ENCODE measurements at regions not wholly inside any gene's neighbourhood (a gene's known extent, or its start where the extent isn't known, plus 50 kb on each side); places are given as distances from the start of the nearest gene placed in this dataset.

DNA sequence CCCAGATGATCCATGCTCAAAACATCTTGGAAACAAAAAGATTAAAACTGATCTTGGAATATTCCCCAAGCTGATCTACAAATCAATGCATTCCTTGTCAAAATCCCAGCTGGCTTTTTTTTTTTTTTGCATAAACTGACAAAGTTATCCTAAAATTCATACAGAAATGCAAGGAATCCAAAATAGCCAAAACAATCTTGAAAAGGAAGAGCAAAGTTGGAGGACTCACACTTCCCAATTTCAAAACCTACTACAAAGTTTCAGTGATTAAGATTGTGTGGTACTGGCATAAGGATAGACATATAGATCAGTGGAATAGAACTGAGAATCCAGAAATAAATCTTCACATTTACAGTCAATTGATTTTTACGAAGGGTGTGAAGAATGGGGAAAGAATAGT is 306.8 kb upstream of the MGAT5 start:
- no peak for DNase-seq (ENCODE audit: low spot score)

DNA sequence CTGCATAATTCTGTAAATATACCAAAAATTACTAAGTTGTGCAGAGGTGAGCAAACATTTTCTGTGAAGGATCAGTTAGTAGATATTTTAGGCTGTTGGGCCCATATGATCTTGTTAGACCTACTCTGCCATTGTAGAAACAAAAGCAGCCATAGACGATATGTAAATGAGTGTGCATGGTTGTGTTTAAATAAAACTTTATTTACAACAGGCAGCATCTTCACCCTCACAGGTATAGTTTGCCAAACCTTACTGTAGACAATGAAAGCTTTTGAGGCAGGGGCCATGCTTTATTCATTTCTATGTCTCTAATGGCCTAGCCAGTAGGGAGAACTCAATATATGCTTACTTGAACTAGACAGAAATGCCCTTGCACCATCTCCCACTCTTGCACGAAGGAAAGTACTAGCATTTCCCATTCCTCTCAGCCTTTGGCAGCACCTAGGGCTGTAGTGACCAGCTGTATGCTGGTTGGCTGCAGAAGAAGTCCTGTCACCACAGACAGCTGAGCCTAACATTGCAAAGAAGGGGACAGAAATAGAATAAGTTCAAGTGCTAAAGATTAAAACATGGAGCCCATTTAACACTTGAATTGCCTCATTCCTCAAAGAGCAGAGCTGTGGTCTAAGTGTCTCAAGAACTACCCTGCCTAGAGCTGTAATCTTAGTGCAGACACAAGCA is 305.1 kb upstream of the MGAT5 start:
- DNase-seq (ENCODE audit: low spot score) = no peak

DNA sequence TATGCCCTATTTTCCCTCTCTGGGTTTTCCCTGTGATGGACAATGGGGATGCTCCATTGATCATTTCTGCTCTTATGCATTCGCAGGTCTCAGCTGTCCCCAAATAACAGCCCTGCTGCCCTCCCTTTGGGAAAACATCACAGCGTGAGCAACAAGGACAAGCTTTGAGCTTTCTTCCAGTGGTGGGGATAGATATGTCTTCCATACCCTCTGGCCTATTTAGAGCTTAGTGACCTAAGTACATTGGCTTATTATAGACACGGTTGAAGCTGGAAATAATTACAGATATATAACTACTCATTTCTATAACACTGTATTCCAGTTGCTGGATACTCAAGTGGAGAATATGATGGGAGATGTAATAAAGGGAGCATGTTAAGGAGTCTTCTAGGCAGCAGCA is 304.3 kb upstream of the MGAT5 start:
- no peak for DNase-seq (ENCODE audit: low spot score)

DNA sequence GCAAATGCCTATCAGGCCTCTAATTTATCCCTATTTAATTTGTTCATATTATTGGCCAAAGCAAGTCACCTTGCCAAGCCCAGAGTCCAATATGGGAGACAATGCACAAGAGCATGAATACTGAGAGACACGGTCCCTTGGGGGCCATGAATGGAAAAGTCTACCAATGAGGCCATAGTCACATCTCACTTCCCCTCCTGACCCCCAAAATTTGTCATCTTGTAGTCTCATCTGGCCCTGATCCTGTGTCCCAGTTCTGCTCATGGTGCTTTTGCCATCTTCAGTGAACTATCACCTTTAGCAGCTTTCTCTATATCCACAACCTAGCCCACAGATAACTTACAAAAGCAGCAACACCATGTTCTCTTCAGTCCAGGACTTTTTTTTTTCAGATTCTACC is 302.7 kb upstream of the MGAT5 start:
- DNase-seq (ENCODE audit: low spot score) = no peak

DNA sequence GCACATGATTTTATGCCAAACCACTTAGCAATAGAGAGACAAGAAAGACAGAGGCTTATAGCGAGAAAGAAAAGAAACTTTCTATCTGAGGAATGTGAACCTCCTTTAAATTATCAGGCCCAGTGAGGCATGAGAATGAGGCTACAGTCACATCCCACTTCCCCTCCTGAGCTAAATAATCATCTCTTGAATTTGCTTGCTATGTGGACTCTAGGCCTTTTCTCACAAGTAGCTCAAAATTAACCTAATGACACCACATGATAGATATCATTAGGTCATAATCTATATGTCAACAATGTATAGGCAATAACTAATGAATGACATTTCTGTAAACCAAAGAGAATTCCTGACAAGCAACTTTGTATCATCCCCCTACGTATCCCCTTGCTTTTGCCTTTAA is 301.5 kb upstream of the MGAT5 start:
- no peak for DNase-seq (ENCODE audit: low spot score)

DNA sequence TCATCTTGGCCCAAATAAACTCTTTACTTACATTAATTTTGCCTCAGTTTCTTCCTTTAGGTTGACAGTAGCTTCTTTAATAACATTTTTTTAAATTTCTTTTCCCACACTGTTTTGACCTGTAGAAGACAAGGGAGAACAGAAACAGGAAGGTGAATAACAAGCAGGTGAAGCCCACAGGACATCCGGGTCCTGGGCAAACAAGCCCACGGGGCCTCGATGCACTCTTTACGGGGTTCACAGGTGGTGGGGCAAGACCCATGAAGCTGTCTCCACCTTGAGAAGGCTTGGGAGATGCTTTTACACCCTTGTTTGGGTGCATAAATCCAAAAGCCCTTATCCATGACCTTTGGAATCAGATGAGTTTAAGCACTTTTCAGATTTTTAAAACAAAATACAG is 301.0 kb upstream of the MGAT5 start:
- DNase-seq (ENCODE audit: low spot score) = no peak

DNA sequence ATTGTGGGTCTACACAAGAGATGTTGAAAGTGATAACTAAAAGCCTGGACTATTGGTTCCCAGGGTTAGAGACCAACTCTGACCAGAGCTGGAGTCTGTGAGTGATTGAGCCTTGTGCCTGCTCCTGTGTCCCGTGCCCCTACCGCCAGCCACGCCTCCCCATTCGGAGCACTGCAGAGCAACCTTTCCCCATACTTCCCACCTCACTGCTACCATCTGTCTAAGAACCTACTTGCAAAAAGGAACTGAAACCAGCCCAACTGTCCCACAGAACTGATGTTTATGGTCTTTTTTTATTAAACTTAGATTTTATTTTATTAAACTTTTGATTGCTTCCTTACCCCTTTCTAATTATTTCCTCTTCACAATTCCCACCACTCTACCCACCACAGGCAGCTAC is 300.3 kb upstream of the MGAT5 start:
- no peak for DNase-seq (ENCODE audit: low spot score)

DNA sequence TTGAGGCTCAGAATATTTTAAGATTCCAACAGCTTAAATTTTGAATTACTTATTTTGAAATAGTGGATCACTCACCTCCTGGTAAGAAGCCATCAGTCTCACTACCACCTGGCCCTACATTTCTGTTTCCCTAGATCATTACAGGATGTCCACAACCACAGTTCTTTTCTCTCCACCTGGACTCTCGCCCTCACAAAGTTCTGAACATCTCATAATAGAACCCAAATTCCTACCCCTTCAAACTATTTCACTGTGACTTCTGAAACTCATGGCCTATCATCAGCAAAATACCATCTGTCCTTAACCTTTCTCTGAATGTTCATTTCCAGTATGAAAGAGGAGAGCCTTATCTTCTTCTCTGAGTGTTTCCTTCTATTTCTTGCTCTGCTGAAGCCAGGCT is 299.2 kb upstream of the MGAT5 start:
- no peak for DNase-seq (ENCODE audit: low spot score)

DNA sequence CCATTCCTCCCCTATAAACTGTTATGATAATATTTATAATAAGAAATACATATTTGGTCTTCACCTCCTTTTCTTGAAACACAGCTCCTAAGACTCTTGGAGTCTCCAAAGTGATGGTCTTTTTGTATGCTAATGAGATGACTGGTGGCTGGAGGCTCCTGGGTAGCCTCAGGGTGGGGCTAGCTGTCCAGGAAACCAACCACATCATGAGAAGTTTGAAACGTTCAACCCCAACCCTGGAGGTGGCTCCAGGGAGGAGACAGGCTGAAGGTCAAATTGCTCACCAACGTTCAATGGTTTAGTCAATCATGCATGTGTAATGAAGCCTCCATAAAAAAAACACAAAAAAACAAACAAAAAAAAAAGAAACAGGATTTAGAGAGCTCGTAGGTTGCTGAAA is 298.7 kb upstream of the MGAT5 start:
- DNase-seq (ENCODE audit: low spot score) = no peak

DNA sequence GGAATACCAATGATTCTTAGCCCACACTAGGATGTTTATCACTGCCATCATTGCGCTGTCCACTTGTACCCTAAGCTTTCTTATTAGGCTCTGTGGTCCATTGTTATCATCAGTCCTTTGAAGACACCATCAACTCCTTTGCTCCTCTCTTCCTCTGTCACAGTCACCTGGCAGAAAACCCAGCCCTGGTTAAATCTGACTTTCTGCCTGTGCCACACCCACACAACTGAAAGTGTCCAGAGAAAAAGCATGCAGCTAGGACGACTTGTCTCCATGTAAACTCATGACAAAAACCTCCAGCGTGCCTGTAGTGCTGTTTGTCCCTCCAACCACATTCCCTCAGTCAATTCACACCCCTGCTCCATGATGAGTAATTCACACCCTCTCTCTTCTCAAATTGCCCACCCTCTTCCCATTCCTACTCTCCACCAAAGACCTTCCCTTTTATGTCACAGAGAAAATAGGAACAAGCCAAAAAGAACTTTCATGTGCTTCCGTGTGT is 297.4 kb upstream of the MGAT5 start:
- no peak for DNase-seq (ENCODE audit: low spot score)

DNA sequence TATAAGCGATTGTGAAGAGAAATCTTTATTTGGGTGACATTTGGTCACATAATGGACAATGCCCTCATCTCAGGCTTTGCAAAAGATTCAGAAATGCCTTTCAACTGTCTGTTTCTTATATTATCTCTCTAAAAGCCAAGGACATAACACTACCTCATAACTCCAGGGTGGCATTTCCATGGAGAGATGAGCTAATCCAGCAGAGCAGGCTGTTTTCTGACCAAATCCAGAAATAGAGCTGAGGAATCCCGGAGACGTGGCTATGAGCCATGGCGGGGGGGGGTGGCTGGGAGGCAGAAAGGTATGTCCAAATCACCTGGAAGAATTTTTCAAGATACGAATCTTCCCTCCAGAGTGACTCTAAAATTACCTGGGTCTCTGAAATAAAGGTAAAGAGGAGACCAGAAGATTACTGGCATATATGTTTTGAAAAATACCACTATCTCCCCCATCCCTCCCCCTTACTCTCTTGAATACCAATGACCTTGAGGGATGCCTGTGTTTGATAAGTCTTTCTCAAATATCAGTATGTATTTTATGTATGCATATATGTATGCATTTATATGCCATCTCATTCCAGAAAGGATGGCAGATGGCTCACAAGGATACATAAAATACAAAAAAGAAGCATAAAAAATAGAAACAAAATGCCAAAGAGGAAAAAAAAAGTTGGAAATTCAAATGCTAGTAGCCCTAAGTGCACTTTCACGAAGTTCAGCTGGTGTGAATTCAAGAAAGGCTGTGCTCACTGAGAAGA is 296.0 kb upstream of the MGAT5 start:
- DNase-seq (ENCODE audit: low spot score) = no peak

DNA sequence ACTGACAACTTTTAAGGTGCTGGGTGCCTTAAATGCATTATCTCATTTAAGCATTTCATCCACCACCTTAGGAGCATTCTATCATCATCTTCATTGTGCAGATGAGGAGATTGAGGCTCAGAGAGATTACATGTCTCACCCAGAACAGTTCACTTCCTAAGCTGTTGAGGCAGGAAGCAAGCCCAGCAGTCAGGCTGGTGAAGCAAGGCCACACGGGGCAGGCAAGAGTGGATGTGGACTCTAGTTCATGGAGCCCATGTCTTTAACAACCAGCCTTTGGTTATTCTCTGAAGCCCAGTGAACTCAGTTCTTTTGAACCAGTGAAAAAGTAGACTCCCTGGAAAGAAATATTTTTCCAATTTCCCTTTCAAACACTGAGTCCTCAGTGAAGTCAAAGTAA is 294.8 kb upstream of the MGAT5 start:
- no peak for DNase-seq (ENCODE audit: low spot score)

DNA sequence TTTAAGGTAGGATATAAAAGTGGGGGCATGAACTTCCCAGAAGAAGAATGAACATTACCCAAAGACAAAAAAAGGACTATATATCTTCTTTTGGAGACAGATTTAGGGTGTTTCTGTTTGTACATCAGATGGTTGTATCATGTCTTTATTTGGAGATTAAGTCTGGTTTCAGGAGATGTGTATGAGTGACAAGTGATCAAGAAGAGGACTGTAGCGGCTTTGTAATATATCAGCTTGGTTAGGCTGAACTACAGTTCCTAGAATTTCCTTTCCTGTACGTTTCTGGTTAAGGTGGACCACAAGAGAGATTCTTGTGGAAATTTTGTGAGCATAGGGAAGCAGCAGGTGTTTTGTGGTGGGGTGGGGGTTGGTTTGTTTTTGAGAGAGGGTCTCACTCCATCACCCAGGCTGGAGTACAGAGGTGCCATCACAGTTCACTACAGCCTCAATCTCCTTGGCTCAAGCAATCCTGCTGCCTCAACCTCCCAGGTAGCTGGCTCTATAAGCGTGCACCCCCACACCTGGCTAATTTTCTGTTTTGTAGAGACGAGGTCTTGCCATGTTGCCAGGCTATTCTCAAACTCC is 287.1 kb upstream of the MGAT5 start:
- DNase-seq (ENCODE audit: low spot score) = no peak

DNA sequence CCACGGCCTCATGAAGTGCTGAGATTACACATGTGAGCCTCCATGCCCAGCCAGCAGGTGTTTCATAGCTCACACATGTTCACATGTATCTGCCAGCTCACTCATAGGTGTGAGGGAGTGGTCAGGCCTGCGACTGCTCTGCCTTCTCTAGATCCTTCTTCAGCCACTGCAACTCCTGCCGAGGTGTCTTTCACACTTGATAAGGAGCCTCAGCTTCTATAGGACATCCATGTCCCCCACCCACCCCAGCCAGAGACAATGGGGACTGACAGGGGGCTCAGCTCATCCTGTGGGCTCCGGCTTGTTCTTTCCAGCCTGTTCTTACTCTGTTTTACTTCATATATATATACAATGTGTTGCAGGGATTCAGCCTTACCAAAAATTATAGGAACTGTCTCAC is 286.5 kb upstream of the MGAT5 start:
- no peak for DNase-seq (ENCODE audit: low spot score)

DNA sequence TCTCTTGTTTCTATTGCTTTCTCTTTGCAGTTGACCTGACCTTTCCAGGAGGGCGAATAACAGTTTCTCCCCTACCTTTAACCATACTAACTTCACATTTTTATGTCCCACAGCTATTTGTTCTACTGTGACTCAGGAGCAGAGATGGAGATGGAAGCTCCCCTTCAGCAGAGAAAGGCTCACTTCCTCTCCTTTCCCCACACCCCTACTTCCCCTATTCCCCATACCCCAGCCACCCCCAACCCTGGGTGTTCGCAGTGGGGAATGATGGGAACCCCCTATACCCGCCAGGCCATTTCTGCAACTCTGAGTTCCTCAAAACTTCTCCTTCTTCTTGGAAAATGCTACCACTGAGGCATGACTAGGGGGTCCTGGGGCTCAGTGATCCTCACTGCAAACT is 285.4 kb upstream of the MGAT5 start:
- DNase-seq (ENCODE audit: low spot score) = no peak

DNA sequence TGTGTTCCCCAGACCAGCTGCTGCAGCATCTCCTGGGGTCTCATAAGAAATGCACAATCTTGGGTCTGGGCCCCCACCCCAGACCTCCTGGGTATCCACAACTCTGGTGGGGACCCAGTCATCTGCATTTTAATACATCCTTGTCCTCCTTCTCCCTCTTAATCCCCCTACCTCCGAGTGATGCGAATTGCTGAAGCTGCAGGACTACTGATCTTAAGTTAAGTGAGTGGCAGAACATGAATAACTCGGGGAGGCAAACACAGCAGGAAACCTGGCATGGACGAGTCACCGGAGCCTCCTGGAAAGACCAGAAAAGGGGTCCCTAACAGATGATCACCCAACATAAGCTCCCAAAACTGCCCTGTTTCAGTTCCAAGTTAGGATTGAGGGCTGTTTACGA is 283.2 kb upstream of the MGAT5 start:
- no peak for DNase-seq (ENCODE audit: low spot score)

DNA sequence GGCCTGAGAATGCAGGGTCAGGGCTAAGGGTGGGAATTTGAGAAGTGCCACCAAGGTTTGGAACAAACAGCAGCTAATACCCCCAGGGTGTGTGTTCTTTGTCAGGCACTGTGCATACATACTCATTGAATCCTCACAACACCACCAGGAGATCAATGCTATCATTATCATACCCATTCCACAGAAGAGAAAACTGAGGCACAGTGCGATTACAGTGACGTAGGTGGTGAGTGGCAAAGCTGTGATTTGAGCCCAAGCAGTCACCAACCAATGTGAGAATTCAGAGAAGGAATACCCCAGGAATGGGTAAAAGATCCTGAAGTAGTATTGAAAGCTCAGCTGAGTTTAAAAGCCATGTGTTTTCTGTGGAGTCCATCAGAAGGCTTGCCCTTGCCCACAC is 281.6 kb upstream of the MGAT5 start:
- no peak for DNase-seq (ENCODE audit: low spot score)

DNA sequence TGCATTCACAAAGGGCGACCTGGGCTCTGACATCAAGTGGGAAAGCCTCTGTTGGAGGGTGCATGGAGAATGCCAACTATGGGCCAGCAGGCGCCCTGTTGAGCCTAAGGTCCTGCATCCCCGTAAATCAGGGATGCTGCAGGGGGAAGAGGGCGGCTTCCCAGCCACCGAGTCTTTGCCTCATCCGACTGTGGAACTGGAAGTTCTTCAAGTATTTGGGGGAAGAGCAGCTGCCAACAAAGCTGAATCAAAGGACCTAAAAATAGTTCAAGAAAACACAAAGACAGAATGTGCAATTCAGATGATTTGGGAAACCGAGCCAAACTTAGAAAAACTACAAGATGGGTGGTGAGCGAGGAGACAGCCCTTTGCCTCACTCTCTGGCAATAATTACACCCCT is 281.1 kb upstream of the MGAT5 start:
- no peak for DNase-seq (ENCODE audit: low spot score)

DNA sequence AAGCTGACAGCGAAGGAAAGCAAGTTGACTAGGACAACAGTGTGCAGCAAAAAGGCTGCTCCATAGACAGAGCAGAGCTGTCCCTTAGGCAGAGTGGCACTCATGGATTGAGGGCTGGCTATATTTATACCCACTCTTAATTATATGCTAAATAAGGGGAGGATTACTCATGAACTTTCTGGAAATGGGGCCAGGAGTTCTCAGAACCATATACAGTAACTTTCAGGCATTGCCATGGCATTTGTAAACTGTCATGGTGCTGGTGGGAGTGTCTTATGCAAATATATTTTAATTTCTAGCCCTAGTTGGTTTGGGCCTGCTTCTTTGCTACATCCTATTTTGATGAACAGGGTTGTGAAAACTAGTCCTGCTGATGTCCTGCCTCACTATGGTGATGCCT is 279.5 kb upstream of the MGAT5 start:
- no peak for DNase-seq (ENCODE audit: low spot score)

DNA sequence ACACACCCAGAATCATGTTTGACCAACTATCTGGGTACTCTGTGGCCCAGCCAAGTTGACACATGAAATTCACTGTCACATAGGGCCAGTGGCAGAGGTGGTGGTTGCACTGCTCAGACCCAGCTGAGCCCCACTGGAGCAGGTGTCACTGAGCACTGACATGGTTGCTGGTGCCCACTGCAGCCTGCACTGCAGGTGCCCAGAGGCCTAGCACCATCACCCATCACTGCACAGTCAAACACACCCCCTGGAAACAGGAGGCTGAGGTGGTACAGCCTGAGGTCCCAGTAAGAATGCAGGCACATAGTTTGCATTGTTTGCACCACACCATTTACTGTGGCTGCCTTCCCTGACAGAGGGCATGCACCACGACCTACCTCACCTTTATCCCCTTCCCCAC is 278.7 kb upstream of the MGAT5 start:
- DNase-seq (ENCODE audit: low spot score) = no peak

DNA sequence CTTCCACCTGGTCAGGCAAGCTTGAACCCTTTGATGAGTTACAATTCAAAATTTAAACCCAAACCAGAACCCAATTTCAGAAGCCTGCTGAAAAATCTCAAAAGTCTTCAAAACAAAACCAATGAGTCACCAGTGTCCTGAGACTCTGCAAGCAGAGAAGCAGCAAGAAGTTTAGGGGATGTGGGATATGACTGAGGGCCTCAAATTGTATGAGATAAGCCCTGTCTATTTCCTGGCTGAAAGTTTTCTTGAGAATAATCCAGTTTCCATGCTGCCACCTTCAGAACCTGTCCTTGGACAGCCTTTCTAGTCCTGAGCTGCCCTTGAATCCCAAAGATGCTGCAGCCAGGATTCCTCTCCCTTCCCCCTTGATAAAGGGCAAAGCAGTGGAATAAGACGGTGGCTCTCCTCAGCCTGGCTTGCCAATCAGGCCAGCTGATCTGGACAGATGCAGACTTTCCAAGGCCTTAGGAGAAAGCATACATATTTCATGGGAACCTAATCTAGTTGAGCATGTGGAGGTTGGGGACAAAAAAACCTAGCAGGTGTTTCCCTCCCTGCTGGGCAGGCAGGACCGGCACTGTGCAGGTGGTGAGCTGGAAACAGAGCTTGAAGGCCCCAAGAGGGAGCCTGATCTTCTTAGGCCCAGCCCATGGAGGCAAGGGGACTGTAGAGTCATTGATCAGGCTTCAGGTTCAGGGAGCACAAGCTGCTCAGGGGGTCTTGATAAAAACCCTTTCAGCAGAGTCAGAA is 278.0 kb upstream of the MGAT5 start:
- DNase-seq (ENCODE audit: low spot score) = no peak

DNA sequence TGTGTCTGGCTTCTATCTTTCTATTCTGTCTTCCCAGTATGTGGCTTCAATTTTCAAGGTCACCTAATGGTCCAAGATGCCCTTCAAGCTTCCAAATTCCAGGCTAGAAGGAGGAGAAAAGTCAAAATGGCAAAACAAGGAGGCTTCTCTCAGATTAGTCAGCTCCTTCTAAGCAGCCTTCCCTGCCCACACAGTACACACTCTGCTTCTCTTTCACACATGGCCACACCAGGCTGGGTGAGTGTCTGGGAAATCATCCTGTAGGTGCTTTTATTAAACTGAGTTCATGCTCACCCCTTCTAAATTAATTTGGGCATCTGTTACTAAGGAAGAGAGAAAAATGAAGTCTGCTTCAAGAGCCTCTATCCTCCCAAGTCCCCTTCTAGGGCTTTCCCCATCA is 277.2 kb upstream of the MGAT5 start:
- no peak for DNase-seq (ENCODE audit: low spot score)

DNA sequence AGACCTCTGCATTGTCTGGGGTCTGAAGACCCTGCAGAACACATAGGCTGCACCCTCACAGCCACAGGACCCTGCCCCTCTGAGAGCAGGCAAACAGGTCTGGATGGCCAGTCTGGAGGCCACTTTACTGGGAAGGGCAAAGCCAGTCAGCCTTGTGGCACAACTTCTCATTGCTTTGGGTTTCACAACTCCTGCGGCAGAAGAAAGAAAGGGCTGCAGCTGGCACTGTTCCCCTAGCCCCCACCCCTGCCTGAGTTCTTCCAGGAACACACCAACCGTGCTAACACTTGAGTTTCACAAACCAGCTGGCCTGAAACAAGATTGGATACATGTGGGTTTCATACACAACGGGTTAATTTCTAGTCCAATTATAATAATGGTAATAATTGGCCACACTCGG is 276.5 kb upstream of the MGAT5 start:
- DNase-seq (ENCODE audit: low spot score) = no peak
